HUES48 (cell line): ENCODE measurements at regions not wholly inside any gene's neighbourhood (a gene's known extent, or its start where the extent isn't known, plus 50 kb on each side); places are given as distances from the start of the nearest gene placed in this dataset.

ENCODE experiments used
- H3K27ac ChIP-seq: one replicate; pipeline ENCODE4 v1.7.0; 2013; ENCODE audit warnings: low read depth, low read length, inconsistent platforms
- H3K27me3 ChIP-seq: 2 replicates; pipeline ENCODE4 v1.6.1; 2013; ENCODE audit warnings: mild to moderate bottlenecking, low read length; ENCODE audit not compliant: control insufficient read depth, insufficient read depth
- H3K36me3 ChIP-seq: 2 replicates; pipeline ENCODE4 v1.6.1; 2013; ENCODE audit warnings: low read length; ENCODE audit not compliant: control insufficient read depth, insufficient read depth
- H3K4me1 ChIP-seq: 2 replicates; pipeline ENCODE4 v1.6.1; 2013; ENCODE audit warnings: mild to moderate bottlenecking, low read length; ENCODE audit not compliant: control insufficient read depth, insufficient read depth
- H3K4me3 ChIP-seq: 2 replicates; pipeline ENCODE4 v1.5.1; 2013; ENCODE audit warnings: mild to moderate bottlenecking, low read depth, low read length
- H3K9ac ChIP-seq: 2 replicates; pipeline ENCODE4 v1.6.1; 2013; ENCODE audit warnings: mild to moderate bottlenecking, low read depth, low read length, moderate library complexity
- H3K9me3 ChIP-seq: 2 replicates; pipeline ENCODE4 v1.6.1; 2013; ENCODE audit warnings: low read length; ENCODE audit not compliant: control insufficient read depth, insufficient read depth

- Histone ChIP-seq H3K27ac (no peak overlapping the region), H3K9ac (no peak overlapping the region), H3K9me3 (no peaks in the 10 kb centered on the region), H3K4me3 (no peak overlapping the region), H3K27me3 (no peaks in the 10 kb centered on the region), H3K4me1 (no peaks in the 10 kb centered on the region), H3K36me3 (no peaks in the 10 kb centered on the region)
Observed at GRCh38 chr2:48235076-48235475, 79.4 kb upstream of the FOXN2 start.

DNA sequence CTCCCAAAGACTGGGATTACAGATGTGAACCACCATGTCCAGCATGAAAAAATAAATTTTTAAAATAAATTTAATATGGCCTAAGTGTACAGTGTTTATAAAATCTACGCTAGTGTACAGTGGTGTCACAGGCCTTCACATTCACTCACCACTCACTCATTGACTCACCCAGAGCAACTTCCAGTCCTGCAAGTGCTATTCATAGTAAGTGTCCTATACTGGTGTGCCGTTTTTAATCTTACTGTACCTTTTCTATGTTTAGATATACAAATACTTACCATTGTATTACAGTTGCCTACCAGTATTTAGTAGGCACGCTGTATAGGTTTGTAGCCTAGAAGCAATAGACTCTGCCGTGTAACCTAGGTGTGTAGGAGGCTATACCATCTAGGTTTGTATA lies 76.1 kb upstream of the FOXN2 start:
- Histone ChIP-seq H3K4me1 (no peaks in the 10 kb centered on the region), H3K9ac (no peak overlapping the region), H3K36me3 (no peaks in the 10 kb centered on the region), H3K27ac (no peak overlapping the region), H3K4me3 (no peak overlapping the region), H3K27me3 (no peaks in the 10 kb centered on the region), H3K9me3 (no peaks in the 10 kb centered on the region)

DNA sequence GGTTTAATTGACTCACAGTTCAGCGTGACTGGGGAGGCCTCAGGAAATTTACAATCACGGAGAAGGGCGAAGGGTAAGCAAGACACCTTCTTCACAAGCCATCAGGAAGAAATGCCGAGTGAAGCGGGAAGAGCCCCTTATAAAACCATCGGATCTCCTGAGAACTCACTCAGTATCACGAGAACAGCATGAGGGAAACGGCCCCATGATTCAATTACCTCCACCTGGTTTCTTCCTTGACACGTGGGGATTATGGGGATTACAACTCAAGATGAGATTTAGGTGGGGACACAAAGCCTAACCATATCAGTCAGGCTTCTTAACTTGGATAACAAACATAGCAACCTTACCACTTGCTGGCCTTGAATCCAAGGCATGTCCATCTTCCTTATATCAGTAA lies 73.6 kb upstream of the FOXN2 start:
- Histone ChIP-seq H3K4me1 (no peaks in the 10 kb centered on the region), H3K36me3 (no peaks in the 10 kb centered on the region), H3K9ac (no peak overlapping the region), H3K9me3 (no peaks in the 10 kb centered on the region), H3K27me3 (no peaks in the 10 kb centered on the region), H3K27ac (no peak overlapping the region), H3K4me3 (no peak overlapping the region)

GRCh38 chr2:48247206-48247605 lies 67.3 kb upstream of the FOXN2 start:
- H3K9ac ChIP-seq, result no peak overlapping the region
- no peaks in the 10 kb centered on the region for H3K36me3 ChIP-seq
- H3K27me3 ChIP-seq, result no peaks in the 10 kb centered on the region
- H3K9me3 ChIP-seq, result no peaks in the 10 kb centered on the region
- H3K4me1 ChIP-seq, result peaks cover 18% of the 10 kb centered on the region
- H3K27ac ChIP-seq, result no peak overlapping the region
- no peak overlapping the region for H3K4me3 ChIP-seq

GRCh38 chr2:48248251-48248933 lies 66.1 kb upstream of the FOXN2 start:
- H3K4me3 ChIP-seq, result no peak overlapping the region
- no peaks in the 10 kb centered on the region for H3K36me3 ChIP-seq
- H3K27me3 ChIP-seq, result no peaks in the 10 kb centered on the region
- H3K27ac ChIP-seq, result peak overlapping the region; percentile 85
- H3K4me1 ChIP-seq, result peaks cover 18% of the 10 kb centered on the region
- H3K9me3 ChIP-seq, result no peaks in the 10 kb centered on the region
- no peak overlapping the region for H3K9ac ChIP-seq

DNA sequence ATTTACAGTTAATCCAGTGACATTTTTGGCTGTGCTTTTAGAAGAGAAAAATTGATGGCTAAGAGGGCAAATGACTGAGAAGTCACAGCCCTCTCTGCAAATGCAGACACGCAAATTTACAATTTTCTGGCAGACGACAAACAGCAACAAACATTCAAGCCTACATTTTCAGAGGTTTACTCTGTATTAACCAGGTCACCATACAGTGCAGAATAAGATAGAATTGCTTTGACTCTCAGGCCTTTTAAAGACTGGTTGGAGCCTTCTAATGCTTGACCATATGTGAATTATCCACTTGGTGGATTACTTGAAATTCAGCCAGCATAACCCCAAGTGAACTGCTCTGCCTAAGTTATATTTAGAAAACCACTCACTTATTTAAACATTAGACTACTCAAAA lies 65.5 kb upstream of the FOXN2 start:
- H3K27me3 ChIP-seq, result no peaks in the 10 kb centered on the region
- no peaks in the 10 kb centered on the region for H3K9me3 ChIP-seq
- no peaks in the 10 kb centered on the region for H3K36me3 ChIP-seq
- H3K4me3 ChIP-seq, result no peak overlapping the region
- no peak overlapping the region for H3K9ac ChIP-seq
- peak overlapping the region; percentile 85 for H3K27ac ChIP-seq
- H3K4me1 ChIP-seq, result peaks cover 18% of the 10 kb centered on the region

- no peak overlapping the region for H3K9ac ChIP-seq
- H3K27ac ChIP-seq, result no peak overlapping the region
- H3K4me3 ChIP-seq, result no peak overlapping the region
- no peaks in the 10 kb centered on the region for H3K27me3 ChIP-seq
- H3K9me3 ChIP-seq, result no peaks in the 10 kb centered on the region
- H3K36me3 ChIP-seq, result no peaks in the 10 kb centered on the region
- H3K4me1 ChIP-seq, result peaks cover 18% of the 10 kb centered on the region
Observed at GRCh38 chr2:48249631-48250473, 64.6 kb upstream of the FOXN2 start.

DNA sequence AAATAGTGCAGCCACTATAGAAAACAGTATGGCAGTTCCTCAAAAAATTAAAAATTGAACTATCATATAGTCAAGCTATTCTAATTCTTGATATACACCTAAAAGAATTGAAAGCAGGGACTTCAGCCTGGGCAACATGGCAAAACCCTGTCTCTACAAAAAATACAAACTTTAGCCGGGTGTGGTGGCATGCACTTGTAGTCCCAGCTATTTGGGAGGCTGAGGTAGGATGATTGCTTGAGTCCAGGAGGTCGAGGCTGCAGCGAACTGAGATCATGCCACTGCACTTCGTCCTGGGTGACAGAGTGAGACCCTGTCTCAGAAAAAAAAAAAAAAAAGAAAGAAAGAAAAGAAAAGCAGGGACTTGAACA lies 64.0 kb upstream of the FOXN2 start:
- Histone ChIP-seq H3K4me3 (no peak overlapping the region), H3K4me1 (peaks cover 18% of the 10 kb centered on the region), H3K9me3 (no peaks in the 10 kb centered on the region), H3K9ac (no peak overlapping the region), H3K36me3 (no peaks in the 10 kb centered on the region), H3K27me3 (no peaks in the 10 kb centered on the region), H3K27ac (no peak overlapping the region)

DNA sequence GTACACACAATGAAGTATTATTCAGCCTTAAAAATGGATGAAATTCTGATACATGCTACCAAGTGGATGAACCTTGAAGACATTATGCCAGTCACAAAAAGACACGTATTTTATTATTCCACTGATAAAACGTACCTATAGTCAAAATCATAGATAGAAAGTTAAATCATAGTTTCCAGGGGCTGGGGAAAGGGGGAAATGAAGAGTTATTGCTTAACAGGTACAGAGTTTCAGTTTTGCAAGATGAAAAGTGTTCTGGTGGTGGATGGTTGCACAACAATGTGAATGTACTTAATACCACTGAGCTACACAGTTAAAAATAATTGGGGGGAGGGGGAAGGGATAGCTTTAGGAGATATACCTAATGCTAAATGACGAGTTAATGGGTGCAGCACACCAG lies 63.5 kb upstream of the FOXN2 start:
- H3K4me1 ChIP-seq, result peaks cover 18% of the 10 kb centered on the region
- no peak overlapping the region for H3K9ac ChIP-seq
- H3K27ac ChIP-seq, result no peak overlapping the region
- no peaks in the 10 kb centered on the region for H3K9me3 ChIP-seq
- no peaks in the 10 kb centered on the region for H3K36me3 ChIP-seq
- no peak overlapping the region for H3K4me3 ChIP-seq
- no peaks in the 10 kb centered on the region for H3K27me3 ChIP-seq

DNA sequence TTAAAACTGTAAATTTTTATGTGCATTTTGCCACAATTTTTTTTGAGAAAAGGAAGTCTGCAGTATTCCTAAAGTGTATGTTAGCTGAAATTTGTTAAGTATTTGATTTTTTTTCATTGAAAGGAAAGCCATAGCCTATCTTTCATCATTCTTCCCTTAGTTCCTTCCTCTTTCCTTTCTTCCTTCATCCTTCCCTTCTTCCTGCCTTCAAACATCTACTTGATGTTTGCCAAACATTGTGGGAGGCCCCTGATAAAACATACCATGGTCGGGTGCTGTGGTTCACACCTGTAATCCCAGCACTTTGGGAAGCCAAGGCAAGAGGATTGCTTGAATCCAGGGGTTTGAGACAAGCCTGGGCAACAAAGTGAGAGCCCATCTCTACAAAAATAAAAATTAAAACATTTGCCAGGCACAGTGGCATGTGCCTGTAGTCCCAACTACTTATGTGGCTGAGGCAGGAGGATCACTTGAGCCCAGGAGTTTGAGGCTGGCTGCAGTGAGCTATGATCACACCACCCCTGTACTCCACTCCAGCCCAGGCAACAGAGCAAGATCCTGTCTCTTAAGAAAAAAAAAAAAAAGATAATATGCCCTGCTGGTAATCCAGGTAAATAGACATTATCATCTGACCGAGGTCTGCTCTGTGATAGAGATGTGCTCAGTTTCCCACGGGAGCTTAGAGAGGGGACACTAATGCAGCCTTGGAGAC lies 62.9 kb upstream of the FOXN2 start:
- H3K9ac ChIP-seq, result no peak overlapping the region
- H3K4me3 ChIP-seq, result no peak overlapping the region
- H3K9me3 ChIP-seq, result no peaks in the 10 kb centered on the region
- H3K27ac ChIP-seq, result no peak overlapping the region
- H3K4me1 ChIP-seq, result peaks cover 18% of the 10 kb centered on the region
- no peaks in the 10 kb centered on the region for H3K36me3 ChIP-seq
- H3K27me3 ChIP-seq, result no peaks in the 10 kb centered on the region

DNA sequence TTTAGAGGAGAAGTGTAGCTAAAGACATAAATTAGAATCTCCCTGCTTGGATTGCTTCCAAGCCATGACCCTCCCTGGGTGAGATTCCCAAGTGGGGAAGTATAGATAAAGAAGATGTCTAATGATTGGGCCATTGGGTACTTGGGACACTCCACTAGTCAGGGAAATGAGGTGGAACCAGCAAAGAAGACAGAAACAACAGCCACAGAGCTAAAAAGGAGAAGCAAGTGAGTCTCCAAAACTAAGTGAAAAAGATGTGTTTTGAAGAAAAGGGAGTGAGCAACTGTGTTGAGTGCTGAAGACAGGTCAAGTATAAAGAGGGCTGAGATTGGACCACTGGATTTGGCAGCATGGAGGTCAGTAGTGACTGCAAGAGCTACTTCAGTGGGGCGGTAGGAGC lies 61.2 kb upstream of the FOXN2 start:
- Histone ChIP-seq H3K9me3 (no peaks in the 10 kb centered on the region), H3K4me3 (no peak overlapping the region), H3K36me3 (no peaks in the 10 kb centered on the region), H3K27me3 (no peaks in the 10 kb centered on the region), H3K9ac (no peak overlapping the region), H3K27ac (no peak overlapping the region), H3K4me1 (peaks cover 16% of the 10 kb centered on the region)
